ENCODE measurements at regions not wholly inside any gene's neighbourhood (a gene's known extent, or its start where the extent isn't known, plus 50 kb on each side); places are given as distances from the start of the nearest gene placed in this dataset.
"Not testable (repeated sequence)": the region's sequence is repeated elsewhere in the genome, so short reads cannot be mapped to it uniquely, and the experiment has no call there.

GRCh38 chr4:104129243-104129642 lies 365.5 kb downstream of the CXXC4 start:
- DNase-seq (ENCODE audit: low spot score): no peak

DNA sequence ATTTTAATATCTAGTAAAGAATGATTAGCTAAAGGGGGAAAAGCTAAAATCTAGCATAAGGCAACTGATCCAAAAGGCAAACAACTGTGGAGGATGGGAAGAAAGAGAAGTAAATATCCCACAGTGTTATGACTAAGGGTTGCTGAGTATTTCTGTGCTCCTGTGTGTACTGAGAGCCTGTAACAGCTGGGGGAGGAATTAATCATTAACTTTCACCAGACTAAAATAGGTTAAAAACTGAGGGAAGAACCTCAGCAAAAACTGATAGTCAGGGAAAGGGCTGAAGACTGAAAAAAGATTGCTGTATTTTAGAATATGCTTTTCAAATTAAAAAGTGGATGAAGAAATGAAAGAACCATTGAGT lies 365.9 kb downstream of the CXXC4 start:
- DNase-seq (ENCODE audit: low spot score): no peak

DNA sequence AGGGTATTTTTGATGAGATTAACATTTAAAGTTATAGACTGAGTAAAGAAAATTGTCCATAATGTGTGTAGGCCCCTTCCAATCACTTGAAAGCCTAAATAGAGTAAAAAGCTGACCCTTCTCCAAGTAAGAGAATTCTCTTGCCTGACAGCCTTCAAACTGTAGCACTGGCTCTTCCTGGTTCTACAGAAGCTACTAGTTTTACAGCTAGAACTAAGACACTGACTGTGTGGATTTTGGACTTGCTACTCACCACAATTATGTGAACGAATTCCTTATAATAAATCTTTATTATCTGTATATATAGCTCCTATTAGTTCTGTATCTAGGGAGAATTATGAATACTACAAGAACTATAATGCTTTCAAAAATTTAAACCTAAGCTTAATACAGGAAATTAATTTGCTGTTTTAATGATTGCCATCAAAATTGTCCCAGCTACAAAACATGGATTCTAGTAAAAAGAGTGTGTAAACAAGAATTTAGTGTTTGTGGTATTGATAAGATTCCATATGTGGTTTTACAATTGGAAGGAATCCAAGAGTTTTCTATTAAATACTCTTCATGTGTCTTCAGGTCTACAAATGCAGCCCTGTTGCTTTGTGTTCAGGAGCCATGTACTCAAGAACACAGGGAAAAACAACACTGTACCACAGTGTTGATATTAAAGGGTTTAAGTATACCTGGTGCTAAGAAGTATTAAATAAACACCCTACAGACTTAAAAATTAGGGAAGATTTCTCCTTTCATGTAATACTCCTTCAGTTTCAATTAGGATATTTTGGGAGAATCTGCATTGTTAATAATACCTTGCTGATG lies 366.5 kb downstream of the CXXC4 start:
- DNase-seq (ENCODE audit: low spot score): no peak

GRCh38 chr4:104123021-104123420 lies 371.7 kb downstream of the CXXC4 start:
- no peak for DNase-seq (ENCODE audit: low spot score)

- DNase-seq (ENCODE audit: low spot score): no peak
These were observed 376.9 kb downstream of the CXXC4 start for GRCh38 chr4:104117776-104118175.

DNA sequence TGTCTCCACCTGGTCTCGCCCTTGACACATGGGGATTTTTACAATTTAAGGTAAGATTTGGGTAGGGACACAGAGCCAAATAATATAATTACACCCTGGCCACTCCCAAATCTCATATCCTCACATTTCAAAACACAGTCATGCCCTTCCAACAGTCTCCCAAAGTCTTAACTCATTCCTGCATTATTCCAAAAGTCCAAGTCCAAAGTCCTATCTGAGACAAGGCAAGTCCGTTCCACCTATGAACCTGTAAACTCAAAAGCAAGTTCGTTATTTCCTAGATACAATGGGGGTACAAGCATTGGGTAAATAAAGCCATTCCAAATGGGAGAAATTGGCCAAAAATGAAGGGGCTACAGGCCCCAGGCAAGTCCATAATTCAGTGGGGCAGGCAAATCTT lies 380.8 kb downstream of the CXXC4 start:
- no peak for DNase-seq (ENCODE audit: low spot score)

DNA sequence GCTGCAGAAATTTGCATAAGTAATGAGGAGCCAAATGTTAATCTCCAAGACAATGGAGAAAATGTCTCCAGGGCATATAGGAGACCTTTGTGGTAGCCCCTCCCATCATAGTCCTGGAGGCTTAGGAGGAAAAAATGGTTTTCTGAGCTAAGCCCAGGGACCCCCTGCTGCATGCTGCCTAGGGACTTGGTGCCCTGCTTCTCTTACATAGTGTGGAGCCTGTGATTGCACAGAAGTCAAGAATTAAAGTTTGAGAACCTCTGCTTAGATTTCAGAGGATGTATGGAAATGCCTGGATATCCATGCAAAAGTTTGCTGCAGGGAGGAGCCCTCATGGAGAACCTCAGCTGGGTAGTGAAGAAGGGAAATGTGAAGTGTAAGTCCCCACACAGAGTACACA lies 379.4 kb upstream of the TACR3 start:
- no peak for DNase-seq (ENCODE audit: low spot score)

- no peak for DNase-seq (ENCODE audit: low spot score)
These were observed 373.5 kb upstream of the TACR3 start for GRCh38 chr4:104093247-104093646.

DNA sequence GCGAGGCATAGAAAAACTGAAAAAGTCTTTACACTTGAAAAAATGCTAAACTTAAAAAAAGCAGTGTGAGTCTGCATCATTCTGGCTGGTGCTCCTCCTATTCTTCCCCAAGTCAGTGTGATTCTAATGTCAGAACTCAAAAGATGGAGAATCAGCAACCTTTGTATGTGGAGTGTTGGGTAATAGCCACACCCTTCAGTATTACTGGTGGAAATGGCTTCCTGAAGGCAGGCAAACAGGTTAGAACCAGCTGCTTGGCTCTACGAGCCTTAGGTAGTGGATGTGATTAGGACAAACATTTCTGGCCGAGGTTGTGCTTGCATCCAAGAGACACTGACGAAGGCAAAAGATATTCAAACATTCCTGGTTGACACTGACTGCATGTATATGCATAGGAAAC lies 353.4 kb upstream of the TACR3 start:
- DNase-seq (ENCODE audit: low spot score): no peak

DNA sequence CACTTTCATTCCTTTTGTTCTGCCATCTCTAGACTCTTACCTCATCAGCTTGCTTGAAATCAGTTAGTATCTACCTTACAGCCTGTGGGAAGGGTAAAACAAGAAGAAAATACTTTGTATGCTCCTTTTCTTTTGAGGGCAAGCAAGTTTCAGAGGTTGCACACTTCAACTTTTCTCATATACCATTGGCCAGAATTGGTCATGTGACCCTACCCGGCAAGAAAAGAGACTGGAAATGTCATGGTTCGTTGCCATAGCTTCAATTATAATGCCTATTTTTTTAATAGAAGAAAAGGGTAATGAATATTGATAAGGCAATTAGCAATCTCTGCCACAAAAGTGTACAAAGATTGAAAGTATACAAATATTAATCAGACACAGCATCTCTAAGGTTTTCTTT lies 346.7 kb upstream of the TACR3 start:
- no peak for DNase-seq (ENCODE audit: low spot score)

DNA sequence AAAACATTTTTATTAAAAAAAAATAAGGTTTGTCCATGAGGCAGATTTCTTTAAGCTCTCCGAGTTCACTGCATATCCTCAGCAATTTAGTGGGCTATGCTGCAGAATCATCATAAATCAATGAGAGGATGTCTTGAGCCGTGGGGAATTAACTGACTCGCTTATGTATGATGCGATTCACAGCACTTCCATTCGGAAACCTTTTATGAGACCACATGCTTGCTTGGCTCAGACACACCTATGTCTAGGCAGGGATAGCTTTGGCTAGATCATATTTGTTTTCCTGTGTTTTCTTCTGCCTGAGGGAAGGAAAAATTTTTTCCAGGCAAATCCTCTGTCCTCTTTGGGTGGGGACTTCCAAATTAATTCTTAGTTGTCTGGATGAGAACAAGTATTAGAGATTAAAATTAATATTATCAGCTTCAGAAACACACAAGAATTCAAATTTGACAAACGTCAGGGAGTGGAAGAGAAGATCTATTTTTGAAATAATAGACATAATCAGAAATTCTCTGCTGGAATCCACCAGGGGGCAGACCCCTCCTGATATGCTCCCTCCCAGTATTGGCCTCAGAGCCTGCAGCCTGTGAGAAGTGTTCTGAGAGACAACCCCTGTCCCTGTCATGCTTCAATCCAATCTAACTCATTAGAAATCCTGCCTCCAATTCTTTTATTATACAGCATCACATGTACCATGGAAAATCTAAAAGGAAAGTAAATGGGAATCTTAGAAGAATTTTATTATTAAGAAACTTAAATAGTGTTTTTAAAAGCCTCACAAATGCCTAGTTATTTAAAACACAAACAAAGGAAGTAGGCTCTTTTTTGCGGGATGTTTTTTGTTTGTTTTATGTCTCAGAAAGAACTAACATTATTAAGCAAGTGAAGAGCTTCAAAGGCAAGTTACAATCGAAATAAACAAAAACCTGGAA lies 345.1 kb upstream of the TACR3 start:
- no peak for DNase-seq (ENCODE audit: low spot score)

- DNase-seq (ENCODE audit: low spot score): no peak
These were observed 343.6 kb upstream of the TACR3 start for GRCh38 chr4:104063341-104063740.

DNA sequence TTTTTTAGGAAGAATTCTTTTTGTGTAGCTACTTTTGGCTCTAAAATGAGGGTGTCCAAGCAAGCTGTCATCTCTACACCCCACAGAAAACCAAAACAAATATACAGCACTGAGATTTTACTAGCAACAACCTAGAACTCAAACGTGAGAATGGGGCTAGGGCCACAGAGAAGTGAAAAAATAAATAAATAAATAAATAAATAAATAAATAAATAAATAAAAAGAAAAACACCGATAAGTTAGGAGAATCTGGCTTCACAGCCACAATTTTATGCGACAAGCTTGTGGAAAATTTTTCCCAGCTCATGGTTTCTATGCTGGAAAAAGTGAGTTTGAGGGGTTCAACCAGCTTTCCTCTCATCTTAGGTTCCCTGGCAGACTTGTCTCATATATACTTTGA lies 324.6 kb upstream of the TACR3 start:
- DNase-seq (ENCODE audit: low spot score): no peak

- no peak for DNase-seq (ENCODE audit: low spot score)
These were observed 313.1 kb upstream of the TACR3 start for GRCh38 chr4:104032896-104033295.

DNA sequence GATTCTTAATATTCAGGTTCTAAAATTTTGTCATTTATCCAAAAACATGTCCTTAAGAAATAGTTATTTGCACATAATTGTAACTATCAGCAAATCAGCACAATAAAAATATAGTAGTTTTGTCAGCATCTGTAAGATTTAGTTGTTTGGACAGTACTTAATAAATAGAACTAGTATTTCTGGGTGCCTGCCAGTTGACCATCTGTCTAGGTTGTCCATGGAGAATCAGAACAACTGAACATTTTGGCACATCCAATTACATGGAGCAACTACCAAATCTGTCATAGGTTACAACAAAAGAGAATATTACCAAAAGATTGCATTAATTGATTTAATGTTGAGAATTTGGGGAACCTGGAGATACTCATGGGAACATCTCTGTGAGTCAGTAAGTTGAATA lies 305.5 kb upstream of the TACR3 start:
- DNase-seq (ENCODE audit: low spot score): no peak

- no peak for DNase-seq (ENCODE audit: low spot score)
These were observed 303.0 kb upstream of the TACR3 start for GRCh38 chr4:104022831-104023230.

DNA sequence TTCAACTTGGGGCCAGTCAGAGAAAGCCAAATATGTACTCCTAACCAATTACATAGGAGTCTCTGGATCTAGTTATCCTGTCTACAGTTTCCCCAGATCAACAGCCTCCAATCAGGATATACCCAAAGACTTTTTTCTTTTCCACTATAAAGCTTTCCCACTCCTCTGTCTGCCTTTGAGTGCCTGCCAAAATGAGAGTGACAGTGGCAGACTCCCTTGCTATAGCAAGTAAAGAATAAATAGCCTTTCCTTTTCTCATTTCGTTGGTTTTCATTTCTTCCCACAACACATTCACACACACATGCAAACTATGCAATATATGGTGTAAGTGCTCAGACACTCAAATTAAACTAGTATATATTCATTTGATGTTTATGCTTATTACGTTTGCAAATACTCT lies 302.4 kb upstream of the TACR3 start:
- DNase-seq (ENCODE audit: low spot score): no peak

GRCh38 chr4:104020641-104021040 lies 300.9 kb upstream of the TACR3 start:
- DNase-seq (ENCODE audit: low spot score): no peak

GRCh38 chr4:104017213-104017612 lies 297.4 kb upstream of the TACR3 start:
- no peak for DNase-seq (ENCODE audit: low spot score)

DNA sequence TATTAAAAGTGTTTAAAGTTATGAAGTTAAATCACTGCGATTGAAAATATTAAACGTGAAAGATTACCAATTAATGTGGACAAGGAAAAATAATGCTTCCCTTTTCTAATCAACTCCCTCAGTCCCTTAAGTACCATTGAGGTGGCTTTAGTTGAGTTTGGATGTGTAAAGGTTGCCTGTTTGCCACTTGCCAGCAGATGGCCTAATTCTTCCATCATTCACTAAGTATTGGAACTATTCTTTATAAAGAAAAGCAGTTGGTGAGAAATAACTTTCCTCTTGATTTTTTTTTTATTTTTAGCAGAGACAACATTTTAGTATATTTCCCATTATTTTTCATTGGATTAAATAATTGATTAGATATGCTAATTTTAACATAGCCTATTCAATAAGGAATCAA lies 295.9 kb upstream of the TACR3 start:
- DNase-seq (ENCODE audit: low spot score): no peak

DNA sequence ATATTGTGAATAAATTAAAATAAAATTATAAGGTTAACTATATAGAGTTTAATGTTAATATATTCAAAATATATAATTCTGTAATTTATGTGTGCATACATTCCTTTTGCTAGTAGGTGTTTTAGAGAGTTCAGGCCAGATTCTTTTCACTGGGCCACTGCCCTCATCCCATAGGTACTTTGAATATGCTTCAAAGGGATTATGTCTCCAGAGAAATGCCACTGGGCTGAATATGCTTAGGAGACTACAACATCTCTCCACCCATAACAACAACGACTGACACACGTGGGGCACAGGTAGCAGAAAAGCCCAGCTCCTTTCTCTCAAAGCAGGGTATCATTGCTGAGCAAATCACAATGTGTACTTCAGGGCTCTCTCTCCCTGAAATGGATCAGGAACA lies 290.9 kb upstream of the TACR3 start:
- DNase-seq (ENCODE audit: low spot score): no peak

DNA sequence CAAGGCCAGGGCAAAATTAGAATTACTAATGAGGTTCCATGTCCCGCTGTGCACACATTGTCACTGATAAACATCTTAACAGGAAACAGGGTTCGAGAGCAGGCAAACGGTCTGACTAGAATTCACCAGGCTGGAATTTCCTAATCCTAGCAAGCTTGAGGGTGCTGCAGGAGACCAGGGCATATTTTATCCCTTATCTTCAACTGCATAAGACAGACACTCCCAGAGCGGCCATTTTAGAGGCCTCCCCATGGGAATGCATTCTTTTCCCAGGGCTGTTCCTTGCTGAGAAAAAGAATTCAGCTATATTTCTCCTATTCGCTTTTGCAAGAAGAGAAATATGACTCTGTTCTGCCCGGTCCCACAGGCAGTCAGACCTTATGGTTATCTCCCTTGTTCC lies 282.5 kb upstream of the TACR3 start:
- DNase-seq (ENCODE audit: low spot score): not testable (repeated sequence)

- DNase-seq (ENCODE audit: low spot score): no peak
These were observed 279.0 kb upstream of the TACR3 start for GRCh38 chr4:103998756-103999155.

All from hematopoietic multipotent progenitor cell treated with erythropoietin and hydrocortisone succinate and interleukin-3 and kit ligand, for 15 days (in vitro differentiated cells).